ENCODE measurements at regions not wholly inside any gene's neighbourhood (a gene's known extent, or its start where the extent isn't known, plus 50 kb on each side); places are given as distances from the start of the nearest gene placed in this dataset.

- H3K79me2 ChIP-seq (ENCODE audit: control insufficient read depth, insufficient read depth, low read length), result no peaks in the 10 kb centered on the region
- no peaks in the 10 kb centered on the region for H3K36me3 ChIP-seq (replicated peaks in 1 of 2; ENCODE audit: control extremely low read depth in 1 of 2, control insufficient read depth in 1 of 2, extremely low read depth in 1 of 2, insufficient read depth in 2 of 2, low read length in 1 of 2)
- ChIA-PET CTCF (no interaction called here), POLR2A (no interaction called here)
- H3K4me1 ChIP-seq (ENCODE audit: control insufficient read depth in 2 of 2, insufficient read depth in 2 of 2, low read length in 2 of 2), result no peaks in the 10 kb centered on the region
- Mint-ChIP-seq H3K9me3 (ENCODE audit: insufficient read depth) (peaks cover 4% of the 10 kb centered on the region), H3K27me3 (no peaks in the 10 kb centered on the region), H3K27ac (no peak overlapping the region), H3K4me3 (no peak overlapping the region), H3K4me1 (no peaks in the 10 kb centered on the region)
- no peak overlapping the region for H3K9ac ChIP-seq (ENCODE audit: low read length)
- TF ChIP-seq, protein P1, sequence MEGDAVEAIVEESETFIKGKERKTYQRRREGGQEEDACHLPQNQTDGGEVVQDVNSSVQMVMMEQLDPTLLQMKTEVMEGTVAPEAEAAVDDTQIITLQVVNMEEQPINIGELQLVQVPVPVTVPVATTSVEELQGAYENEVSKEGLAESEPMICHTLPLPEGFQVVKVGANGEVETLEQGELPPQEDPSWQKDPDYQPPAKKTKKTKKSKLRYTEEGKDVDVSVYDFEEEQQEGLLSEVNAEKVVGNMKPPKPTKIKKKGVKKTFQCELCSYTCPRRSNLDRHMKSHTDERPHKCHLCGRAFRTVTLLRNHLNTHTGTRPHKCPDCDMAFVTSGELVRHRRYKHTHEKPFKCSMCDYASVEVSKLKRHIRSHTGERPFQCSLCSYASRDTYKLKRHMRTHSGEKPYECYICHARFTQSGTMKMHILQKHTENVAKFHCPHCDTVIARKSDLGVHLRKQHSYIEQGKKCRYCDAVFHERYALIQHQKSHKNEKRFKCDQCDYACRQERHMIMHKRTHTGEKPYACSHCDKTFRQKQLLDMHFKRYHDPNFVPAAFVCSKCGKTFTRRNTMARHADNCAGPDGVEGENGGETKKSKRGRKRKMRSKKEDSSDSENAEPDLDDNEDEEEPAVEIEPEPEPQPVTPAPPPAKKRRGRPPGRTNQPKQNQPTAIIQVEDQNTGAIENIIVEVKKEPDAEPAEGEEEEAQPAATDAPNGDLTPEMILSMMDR (IDR thresholded peaks at IDR 0.05), result no peak
- no peak for TF ChIP-seq EZH2 (IDR thresholded peaks at IDR 0.05; ENCODE audit: borderline replicate concordance, insufficient read depth, low read depth, low read length, poor library complexity, severe bottlenecking)
- peaks cover 0 to 59% (median 0%) of the 10 kb centered on the region in 3 donors for H3K9me3 ChIP-seq (ENCODE audit: control extremely low read depth in 1 of 3, control insufficient read depth in 2 of 3, insufficient read depth in 1 of 3, low read length in 2 of 3)
- no peak overlapping the region for H3K27ac ChIP-seq (ENCODE audit: low read length in 2 of 2)
- ATAC-seq (ENCODE audit: low read depth) (no peak), DNase-seq (no peak)
- no peak overlapping the region for H2AFZ ChIP-seq (ENCODE audit: insufficient read depth, low read depth, low read length, poor library complexity, severe bottlenecking)
- 97% methylated on average over 5 of the region's 9 CpGs for WGBS (ENCODE audit: insufficient coverage)
- no peaks in the 10 kb centered on the region for H4K20me1 ChIP-seq (ENCODE audit: control insufficient read depth, insufficient read depth, low read length, poor library complexity, severe bottlenecking)
- H3K27me3 ChIP-seq (replicated peaks in 1 of 4; ENCODE audit: control extremely low read depth in 1 of 4, control insufficient read depth in 3 of 4, insufficient read depth in 4 of 4, low read length in 3 of 4), result no peaks in the 10 kb centered on the region
- intact Hi-C loops (cut with micrococcal nuclease), result no loop called here
- H3K4me3 ChIP-seq (ENCODE audit: control extremely low read depth in 1 of 5, extremely low read depth in 1 of 5, insufficient read depth in 1 of 5, low read depth in 2 of 5, low read length in 4 of 5), result no peak overlapping the region
- H3K4me2 ChIP-seq (replicated peaks; ENCODE audit: low read depth, low read length, poor library complexity, severe bottlenecking), result no peak overlapping the region
Measured at GRCh38 chr5:3029396-3029795, 277.9 kb upstream of the IRX2 start.

DNA sequence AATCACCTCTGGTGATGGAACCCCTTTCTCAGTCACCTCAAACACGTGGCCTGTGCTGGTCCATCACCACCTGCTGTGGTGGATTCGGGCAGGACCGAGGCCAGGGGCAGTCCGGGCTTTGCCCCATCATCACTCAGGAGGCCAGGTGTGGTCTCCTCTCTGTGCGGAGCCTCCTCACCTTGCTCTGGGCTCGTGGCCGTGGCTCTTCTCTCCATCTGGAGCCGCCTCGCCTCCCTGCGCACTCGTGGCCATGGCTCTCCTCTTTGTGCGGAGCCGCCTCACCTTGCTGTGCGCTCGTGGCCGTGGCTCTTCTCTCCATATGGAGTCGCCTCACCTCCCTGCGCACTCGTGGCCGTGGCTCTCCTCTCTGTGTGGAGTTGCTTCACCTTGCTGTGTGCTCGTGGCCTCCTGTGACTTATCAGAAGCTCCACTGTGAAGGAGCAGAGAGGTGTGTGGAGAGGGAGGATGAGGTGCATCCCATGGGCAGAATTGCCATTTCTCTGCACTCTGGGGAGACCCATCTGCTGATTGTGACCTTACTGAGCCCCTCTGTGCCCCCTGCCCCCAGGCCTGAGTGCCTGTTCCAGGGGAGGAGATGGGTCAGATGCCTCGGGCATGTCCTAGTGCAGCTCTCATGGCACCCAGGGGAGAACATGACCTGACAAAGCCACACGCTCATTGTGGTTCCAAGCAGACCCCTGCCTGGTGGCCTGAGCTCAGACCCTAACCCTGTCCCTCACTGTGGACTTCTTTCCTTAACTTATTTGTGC, 276.6 kb upstream of the IRX2 start:
- DNase-seq, result no peak
- no peaks in the 10 kb centered on the region for H3K36me3 ChIP-seq (replicated peaks in 1 of 2; ENCODE audit: control extremely low read depth in 1 of 2, control insufficient read depth in 1 of 2, extremely low read depth in 1 of 2, insufficient read depth in 2 of 2, low read length in 1 of 2)

More for the DNA sequence above, 276.6 kb upstream of the IRX2 start:
- Mint-ChIP-seq H3K4me1 (no peaks in the 10 kb centered on the region), H3K27me3 (no peaks in the 10 kb centered on the region), H3K9me3 (ENCODE audit: insufficient read depth) (peaks cover 4% of the 10 kb centered on the region), H3K4me3 (no peak overlapping the region), H3K27ac (no peak overlapping the region)
- CTCF ChIA-PET, result no interaction called here
- no peaks in the 10 kb centered on the region for H3K79me2 ChIP-seq (ENCODE audit: control insufficient read depth, insufficient read depth, low read length)
- H4K20me1 ChIP-seq (ENCODE audit: control insufficient read depth, insufficient read depth, low read length, poor library complexity, severe bottlenecking), result no peaks in the 10 kb centered on the region
- POLR2A ChIA-PET, result no interaction called here
- H3K4me3 ChIP-seq (ENCODE audit: control extremely low read depth in 1 of 5, extremely low read depth in 1 of 5, insufficient read depth in 1 of 5, low read depth in 2 of 5, low read length in 4 of 5), result no peak overlapping the region
- WGBS (ENCODE audit: insufficient coverage), result 85% methylated on average over 19 of the region's 23 CpGs
- no peak overlapping the region for H3K9ac ChIP-seq (ENCODE audit: low read length)
- intact Hi-C loops (cut with micrococcal nuclease), result no loop called here
- no peak overlapping the region for H2AFZ ChIP-seq (ENCODE audit: insufficient read depth, low read depth, low read length, poor library complexity, severe bottlenecking)
- no peaks in the 10 kb centered on the region for H3K4me1 ChIP-seq (ENCODE audit: control insufficient read depth in 2 of 2, insufficient read depth in 2 of 2, low read length in 2 of 2)
- peaks cover 0 to 59% (median 0%) of the 10 kb centered on the region in 3 donors for H3K9me3 ChIP-seq (ENCODE audit: control extremely low read depth in 1 of 3, control insufficient read depth in 2 of 3, insufficient read depth in 1 of 3, low read length in 2 of 3)
- H3K4me2 ChIP-seq (replicated peaks; ENCODE audit: low read depth, low read length, poor library complexity, severe bottlenecking), result no peak overlapping the region
- H3K27me3 ChIP-seq (replicated peaks in 1 of 4; ENCODE audit: control extremely low read depth in 1 of 4, control insufficient read depth in 3 of 4, insufficient read depth in 4 of 4, low read length in 3 of 4), result no peaks in the 10 kb centered on the region
- ATAC-seq (ENCODE audit: low read depth), result no peak
- H3K27ac ChIP-seq (ENCODE audit: low read length in 2 of 2), result no peak overlapping the region
- no peak for TF ChIP-seq EZH2 (IDR thresholded peaks at IDR 0.05; ENCODE audit: borderline replicate concordance, insufficient read depth, low read depth, low read length, poor library complexity, severe bottlenecking)
- TF ChIP-seq, protein P1 (IDR thresholded peaks at IDR 0.05), result no peak
